ENCODE measurements at regions not wholly inside any gene's neighbourhood (a gene's known extent, or its start where the extent isn't known, plus 50 kb on each side); places are given as distances from the start of the nearest gene placed in this dataset.

GRCh38 chr11:81373986-81374385 lies 1359.7 kb downstream of the FAM181B start:
- TF ChIP-seq CTCF (IDR thresholded peaks at IDR 0.05 in 4 of 5, conservative IDR thresholded peaks at IDR 0.05 in 1 of 5) = no peak
- no peak for TF ChIP-seq POLR2A (IDR thresholded peaks at IDR 0.05)

GRCh38 chr11:81368192-81368591 lies 1365.5 kb downstream of the FAM181B start:
- no peak for ATAC-seq
- H3K4me1 ChIP-seq = no peaks in the 10 kb centered on the region
- no peak overlapping the region for H3K4me3 ChIP-seq
- no peaks in the 10 kb centered on the region for H3K36me3 ChIP-seq
- no peak for DNase-seq
- in situ Hi-C loops (cut with MboI; ENCODE audit: low sequenced_read_pairs in 4 of 4) = no loop called here
- TF ChIP-seq POLR2A (IDR thresholded peaks at IDR 0.05) (no peak), CTCF (IDR thresholded peaks at IDR 0.05 in 4 of 5, conservative IDR thresholded peaks at IDR 0.05 in 1 of 5) (no peak)
- no peak overlapping the region for H3K27ac ChIP-seq
- intact Hi-C loops (cut with DNase I; ENCODE audit: low total_unique reads) = no loop called here
- no peaks in the 10 kb centered on the region for H3K9me3 ChIP-seq
- H3K27me3 ChIP-seq = no peaks in the 10 kb centered on the region

More at GRCh38 chr11:81373986-81374385, 1359.7 kb downstream of the FAM181B start:
- no peaks in the 10 kb centered on the region for H3K4me1 ChIP-seq
- no peak overlapping the region for H3K4me3 ChIP-seq
- intact Hi-C loops (cut with DNase I; ENCODE audit: low total_unique reads) = no loop called here
- no peak for DNase-seq
- H3K36me3 ChIP-seq = no peaks in the 10 kb centered on the region
- H3K27ac ChIP-seq = no peak overlapping the region
- no peaks in the 10 kb centered on the region for H3K27me3 ChIP-seq
- in situ Hi-C loops (cut with MboI; ENCODE audit: low sequenced_read_pairs in 4 of 4) = no loop called here
- ATAC-seq = no peak
- no peaks in the 10 kb centered on the region for H3K9me3 ChIP-seq

- Histone ChIP-seq H3K36me3 (no peaks in the 10 kb centered on the region), H3K9me3 (no peaks in the 10 kb centered on the region), H3K27me3 (no peaks in the 10 kb centered on the region), H3K4me1 (no peaks in the 10 kb centered on the region), H3K4me3 (no peak overlapping the region), H3K27ac (no peak overlapping the region)
- ATAC-seq = no peak
- no peak for TF ChIP-seq CTCF (IDR thresholded peaks at IDR 0.05 in 4 of 5, conservative IDR thresholded peaks at IDR 0.05 in 1 of 5)
- no peak for TF ChIP-seq POLR2A (IDR thresholded peaks at IDR 0.05)
- no peak for DNase-seq
- in situ Hi-C loops (cut with MboI; ENCODE audit: low sequenced_read_pairs in 4 of 4) = no loop called here
- intact Hi-C loops (cut with DNase I; ENCODE audit: low total_unique reads) = no loop called here
Measured at GRCh38 chr11:81365496-81365895, 1368.2 kb downstream of the FAM181B start.

GRCh38 chr11:81359476-81359875 lies 1374.2 kb downstream of the FAM181B start:
- no peak overlapping the region for H3K4me3 ChIP-seq
- TF ChIP-seq CTCF (IDR thresholded peaks at IDR 0.05 in 4 of 5, conservative IDR thresholded peaks at IDR 0.05 in 1 of 5) = no peak
- TF ChIP-seq POLR2A (IDR thresholded peaks at IDR 0.05) = no peak
- DNase-seq (no peak), ATAC-seq (no peak)
- H3K9me3 ChIP-seq = no peaks in the 10 kb centered on the region
- no peaks in the 10 kb centered on the region for H3K4me1 ChIP-seq
- H3K36me3 ChIP-seq = no peaks in the 10 kb centered on the region
- no peak overlapping the region for H3K27ac ChIP-seq
- in situ Hi-C loops (cut with MboI; ENCODE audit: low sequenced_read_pairs in 4 of 4) = no loop called here
- H3K27me3 ChIP-seq = no peaks in the 10 kb centered on the region
- intact Hi-C loops (cut with DNase I; ENCODE audit: low total_unique reads) = no loop called here

GRCh38 chr11:81345609-81346008 lies 1388.1 kb downstream of the FAM181B start:
- intact Hi-C loops (cut with DNase I; ENCODE audit: low total_unique reads) = no loop called here
- ATAC-seq = no peak
- no peak overlapping the region for H3K4me3 ChIP-seq

More at GRCh38 chr11:81345609-81346008, 1388.1 kb downstream of the FAM181B start:
- H3K36me3 ChIP-seq = no peaks in the 10 kb centered on the region
- no peaks in the 10 kb centered on the region for H3K27me3 ChIP-seq
- in situ Hi-C loops (cut with MboI; ENCODE audit: low sequenced_read_pairs in 4 of 4) = no loop called here
- no peak overlapping the region for H3K27ac ChIP-seq
- DNase-seq = no peak
- H3K4me1 ChIP-seq = no peaks in the 10 kb centered on the region
- TF ChIP-seq CTCF (IDR thresholded peaks at IDR 0.05 in 4 of 5, conservative IDR thresholded peaks at IDR 0.05 in 1 of 5) (no peak), POLR2A (IDR thresholded peaks at IDR 0.05) (no peak)
- no peaks in the 10 kb centered on the region for H3K9me3 ChIP-seq

Data from gastrocnemius medialis (tissue), 4 donors.